Tibial nerve (tissue), 4 donors: ENCODE measurements at regions not wholly inside any gene's neighbourhood (a gene's known extent, or its start where the extent isn't known, plus 50 kb on each side); places are given as distances from the start of the nearest gene placed in this dataset.

ENCODE experiments used
- DNase-seq, 2 donors: peaks; one replicate each; pipeline ENCODE4 v3.0.0-alpha.2; 2019; ENCODE audit warnings: low spot score in 2 of 2
- H3K27ac ChIP-seq, 4 donors: fragments of 200-600 bp; sonication (generic) in 3 of 4; one replicate each; pipeline ENCODE4 v1.5.1; 2017 to 2019; ENCODE audit warnings: mild to moderate bottlenecking in 1 of 4
- H3K27me3 ChIP-seq, 2 donors: fragments of 200-600 bp; sonication (generic) in 1 of 2; one replicate each; pipeline versions ENCODE4 v1.5.1 to v1.6.0; 2017 to 2019
- H3K36me3 ChIP-seq, 3 donors: fragments of 200-600 bp; sonication (generic); one replicate each; pipeline ENCODE4 v1.5.1; 2018 to 2019
- H3K4me1 ChIP-seq, 4 donors: fragments of 200-600 bp; sonication (generic) in 3 of 4; one replicate each; pipeline ENCODE4 v1.5.1; 2017 to 2019
- H3K4me3 ChIP-seq, 4 donors: fragments of 200-600 bp; sonication (generic) in 3 of 4; one replicate each; pipeline ENCODE4 v1.5.1; 2017 to 2019; ENCODE audit warnings: mild to moderate bottlenecking in 1 of 4, moderate library complexity in 1 of 4
- H3K9me3 ChIP-seq, 4 donors: fragments of 200-600 bp; sonication (generic) in 3 of 4; one replicate each; pipeline ENCODE4 v1.5.1; 2017 to 2019
- EP300 ChIP-seq, 2 donors: sonication (generic); formaldehyde crosslinking; IDR thresholded peaks; one replicate each; pipeline ENCODE4 v1.6.1; 2017; ENCODE audit warnings: antibody characterized with exemption in 2 of 2, mild to moderate bottlenecking in 1 of 2
- POLR2A ChIP-seq, 2 donors: fragments of 450-650 bp; IDR thresholded peaks; one replicate each; pipeline ENCODE4 v1.6.1; 2017; ENCODE audit warnings: antibody characterized with exemption in 2 of 2, mild to moderate bottlenecking in 2 of 2, moderate library complexity in 2 of 2
- WGBS, 2 donors: methylation state at CpG; one replicate each; pipeline ENCODE4 v1.1.5; 2018; 5-methylcytosine and 5-hydroxymethylcytosine counted together
- TF ChIP-seq, protein P1 (sequence below), 5 experiments: fragments of 200-600 bp in 3 of 5; fragments of 450-650 bp in 2 of 5; sonication (generic) in 3 of 5; IDR thresholded peaks; one replicate each; pipeline ENCODE4 v1.5.1; 2016 to 2019; ENCODE audit warnings: antibody characterized with exemption in 5 of 5, mild to moderate bottlenecking in 3 of 5, moderate library complexity in 2 of 5

DNA sequence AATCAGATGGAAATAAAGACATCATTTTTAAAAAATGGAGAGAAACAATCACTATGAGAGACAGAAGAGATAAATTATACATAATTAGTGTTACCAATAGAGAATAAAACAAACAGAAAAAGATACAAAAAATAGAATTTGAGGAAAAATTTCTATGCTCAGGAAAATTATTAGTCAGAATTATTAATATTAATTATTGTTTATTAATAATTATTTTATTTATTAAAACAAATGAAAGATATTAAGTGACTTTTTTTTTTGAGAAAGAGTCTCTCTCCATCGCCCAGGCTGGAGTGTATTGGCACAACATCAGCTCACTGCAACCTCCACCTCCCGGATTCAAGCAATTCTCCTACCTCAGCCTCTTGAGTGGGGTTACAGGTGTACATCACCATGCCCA lies 299.8 kb upstream of the NR5A2 start:
- Histone ChIP-seq H3K4me3 (no peak overlapping the region), H3K9me3 (no peaks in the 10 kb centered on the region), H3K27me3 (no peaks in the 10 kb centered on the region), H3K4me1 (no peaks in the 10 kb centered on the region), H3K36me3 (no peaks in the 10 kb centered on the region), H3K27ac (no peak overlapping the region)
- TF ChIP-seq, protein P1, sequence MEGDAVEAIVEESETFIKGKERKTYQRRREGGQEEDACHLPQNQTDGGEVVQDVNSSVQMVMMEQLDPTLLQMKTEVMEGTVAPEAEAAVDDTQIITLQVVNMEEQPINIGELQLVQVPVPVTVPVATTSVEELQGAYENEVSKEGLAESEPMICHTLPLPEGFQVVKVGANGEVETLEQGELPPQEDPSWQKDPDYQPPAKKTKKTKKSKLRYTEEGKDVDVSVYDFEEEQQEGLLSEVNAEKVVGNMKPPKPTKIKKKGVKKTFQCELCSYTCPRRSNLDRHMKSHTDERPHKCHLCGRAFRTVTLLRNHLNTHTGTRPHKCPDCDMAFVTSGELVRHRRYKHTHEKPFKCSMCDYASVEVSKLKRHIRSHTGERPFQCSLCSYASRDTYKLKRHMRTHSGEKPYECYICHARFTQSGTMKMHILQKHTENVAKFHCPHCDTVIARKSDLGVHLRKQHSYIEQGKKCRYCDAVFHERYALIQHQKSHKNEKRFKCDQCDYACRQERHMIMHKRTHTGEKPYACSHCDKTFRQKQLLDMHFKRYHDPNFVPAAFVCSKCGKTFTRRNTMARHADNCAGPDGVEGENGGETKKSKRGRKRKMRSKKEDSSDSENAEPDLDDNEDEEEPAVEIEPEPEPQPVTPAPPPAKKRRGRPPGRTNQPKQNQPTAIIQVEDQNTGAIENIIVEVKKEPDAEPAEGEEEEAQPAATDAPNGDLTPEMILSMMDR (IDR thresholded peaks at IDR 0.05), result no peak
- TF ChIP-seq POLR2A (IDR thresholded peaks at IDR 0.05) (no peak), EP300 (IDR thresholded peaks at IDR 0.05) (no peak)
- 90 to 92% methylated on average over 2 of the region's 2 CpGs for WGBS, 2 donors
- DNase-seq, result no peak

DNA sequence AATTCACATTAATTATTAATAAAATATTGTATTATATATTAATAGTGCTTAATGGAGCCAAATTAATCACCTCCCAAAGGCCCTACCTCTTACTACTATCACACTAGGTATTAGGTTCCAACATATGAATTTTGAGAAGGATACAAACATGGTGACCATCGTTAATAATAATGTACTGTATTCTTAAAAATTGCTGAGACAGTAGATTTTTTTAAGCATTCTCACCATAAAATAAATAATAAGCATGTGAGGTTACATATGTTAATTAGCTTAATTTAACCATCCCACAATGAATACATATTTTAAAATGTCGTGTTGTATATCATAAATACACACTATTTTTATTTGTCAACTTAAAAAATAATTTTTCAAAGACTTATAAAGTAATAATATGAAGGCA lies 299.2 kb upstream of the NR5A2 start:
- no peaks in the 10 kb centered on the region for H3K4me1 ChIP-seq
- no peaks in the 10 kb centered on the region for H3K36me3 ChIP-seq
- WGBS, 2 donors, result 87% methylated on average over 2 of the region's 2 CpGs
- no peaks in the 10 kb centered on the region for H3K27me3 ChIP-seq
- TF ChIP-seq, protein P1 (IDR thresholded peaks at IDR 0.05), result no peak
- TF ChIP-seq EP300 (IDR thresholded peaks at IDR 0.05) (no peak), POLR2A (IDR thresholded peaks at IDR 0.05) (no peak)
- no peak overlapping the region for H3K4me3 ChIP-seq
- no peaks in the 10 kb centered on the region for H3K9me3 ChIP-seq
- no peak overlapping the region for H3K27ac ChIP-seq
- DNase-seq, result no peak

- WGBS, 2 donors, result 61 to 67% methylated on average over 2 of the region's 2 CpGs
Observed at GRCh38 chr1:199733125-199733524, 294.4 kb upstream of the NR5A2 start.

DNA sequence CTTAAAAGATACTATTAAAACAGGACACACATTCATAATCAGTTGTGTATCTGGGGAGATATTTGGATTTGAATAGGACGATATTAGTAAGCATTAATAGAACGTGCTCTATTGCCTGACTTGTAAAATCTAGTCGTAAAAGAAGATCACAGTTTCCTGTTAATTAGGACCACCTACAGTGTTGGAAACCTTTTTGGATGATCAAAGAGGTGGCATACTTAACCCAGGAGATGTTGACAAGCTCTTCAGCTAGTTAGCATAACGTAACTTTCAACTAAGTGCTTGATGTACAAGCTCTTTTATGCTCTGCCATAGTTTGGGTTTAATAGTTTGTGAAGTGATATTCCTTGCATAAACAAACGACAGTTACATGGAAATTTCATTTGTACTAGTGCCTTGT lies 293.3 kb upstream of the NR5A2 start:
- no peak overlapping the region for H3K27ac ChIP-seq
- H3K27me3 ChIP-seq, result no peaks in the 10 kb centered on the region
- DNase-seq, result no peak
- no peaks in the 10 kb centered on the region for H3K4me1 ChIP-seq
- no peaks in the 10 kb centered on the region for H3K36me3 ChIP-seq
- TF ChIP-seq EP300 (IDR thresholded peaks at IDR 0.05) (no peak), POLR2A (IDR thresholded peaks at IDR 0.05) (no peak)
- TF ChIP-seq, protein P1 (IDR thresholded peaks at IDR 0.05), result no peak
- H3K9me3 ChIP-seq, result no peaks in the 10 kb centered on the region
- WGBS, 2 donors, result 16 to 22% methylated on average over 5 of the region's 5 CpGs
- H3K4me3 ChIP-seq, result no peak overlapping the region

More at GRCh38 chr1:199733125-199733524, 294.4 kb upstream of the NR5A2 start:
- H3K27ac ChIP-seq, result no peak overlapping the region
- H3K36me3 ChIP-seq, result no peaks in the 10 kb centered on the region
- H3K27me3 ChIP-seq, result no peaks in the 10 kb centered on the region
- no peak for DNase-seq
- TF ChIP-seq, protein P1 (IDR thresholded peaks at IDR 0.05), result no peak
- no peak for TF ChIP-seq EP300 (IDR thresholded peaks at IDR 0.05)
- TF ChIP-seq POLR2A (IDR thresholded peaks at IDR 0.05), result no peak
- H3K9me3 ChIP-seq, result no peaks in the 10 kb centered on the region
- H3K4me3 ChIP-seq, result no peak overlapping the region
- H3K4me1 ChIP-seq, result no peaks in the 10 kb centered on the region

DNA sequence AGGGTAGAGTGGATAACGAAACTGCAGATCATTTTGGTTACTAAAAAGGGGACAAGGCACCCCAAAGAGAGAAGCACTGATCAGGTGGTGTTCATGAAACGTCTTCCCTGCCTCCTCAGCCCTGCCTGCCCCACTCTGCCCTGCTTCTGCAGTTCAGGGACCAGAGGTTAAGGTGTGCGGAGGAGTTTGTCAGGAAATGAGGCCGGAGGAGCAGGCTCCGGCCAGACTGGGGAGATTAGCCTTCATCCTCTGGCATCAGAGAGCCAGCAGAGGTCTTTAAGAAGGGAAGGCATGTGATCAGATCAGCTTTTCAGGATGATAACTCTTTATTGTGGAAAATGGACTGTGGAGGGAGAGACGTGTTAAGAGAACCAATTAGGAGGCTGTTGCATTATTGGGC lies 291.9 kb upstream of the NR5A2 start:
- 54 to 55% methylated on average over 6 of the region's 6 CpGs for WGBS, 2 donors
- no peaks in the 10 kb centered on the region for H3K27me3 ChIP-seq
- no peak overlapping the region for H3K27ac ChIP-seq
- DNase-seq, result no peak
- no peaks in the 10 kb centered on the region for H3K4me1 ChIP-seq
- H3K36me3 ChIP-seq, result no peaks in the 10 kb centered on the region
- TF ChIP-seq EP300 (IDR thresholded peaks at IDR 0.05), result no peak
- no peak for TF ChIP-seq POLR2A (IDR thresholded peaks at IDR 0.05)
- TF ChIP-seq, protein P1 (IDR thresholded peaks at IDR 0.05), result no peak
- H3K4me3 ChIP-seq, result no peak overlapping the region
- H3K9me3 ChIP-seq, result no peaks in the 10 kb centered on the region
